ENCODE measurements at regions not wholly inside any gene's neighbourhood (a gene's known extent, or its start where the extent isn't known, plus 50 kb on each side); places are given as distances from the start of the nearest gene placed in this dataset.
"Not testable (repeated sequence)": the region's sequence is repeated elsewhere in the genome, so short reads cannot be mapped to it uniquely, and the experiment has no call there.

GRCh38 chr15:21774760-21775159 is 102.8 kb downstream of the POTEB start:
- not testable (repeated sequence) for DNase-seq

GRCh38 chr15:21766524-21766923 is 111.0 kb downstream of the POTEB start:
- DNase-seq, result not testable (repeated sequence)

- not testable (repeated sequence) for DNase-seq
Measured at GRCh38 chr15:21763756-21764155, 113.8 kb downstream of the POTEB start.

- DNase-seq, result peak; percentile 8
Measured at GRCh38 chr15:21760250-21761023, 117.1 kb downstream of the POTEB start.

GRCh38 chr15:21759401-21760165 is 118.0 kb downstream of the POTEB start:
- DNase-seq, result peak; percentile 13

GRCh38 chr15:21753838-21754237 is 123.7 kb downstream of the POTEB start:
- DNase-seq, result not testable (repeated sequence)

GRCh38 chr15:21752124-21752957 is 125.2 kb downstream of the POTEB start:
- peak; percentile 62 for DNase-seq

- not testable (repeated sequence) for DNase-seq
Measured at GRCh38 chr15:21749173-21749572, 128.4 kb downstream of the POTEB start.

GRCh38 chr15:21744245-21744915 is 133.2 kb downstream of the POTEB start:
- not testable (repeated sequence) for DNase-seq

- DNase-seq, result not testable (repeated sequence)
Measured at GRCh38 chr15:21742067-21742466, 135.5 kb downstream of the POTEB start.

GRCh38 chr15:21738003-21738402 is 139.5 kb downstream of the POTEB start:
- not testable (repeated sequence) for DNase-seq

GRCh38 chr15:21736443-21736842 is 141.1 kb downstream of the POTEB start:
- DNase-seq, result not testable (repeated sequence)

GRCh38 chr15:21735837-21736236 is 141.7 kb downstream of the POTEB start:
- not testable (repeated sequence) for DNase-seq

GRCh38 chr15:21735368-21735767 is 142.2 kb downstream of the POTEB start:
- not testable (repeated sequence) for DNase-seq

- DNase-seq, result not testable (repeated sequence)
Measured at GRCh38 chr15:21731496-21731895, 146.0 kb downstream of the POTEB start.

GRCh38 chr15:21730427-21731405 is 146.8 kb downstream of the POTEB start:
- not testable (repeated sequence) for DNase-seq

- not testable (repeated sequence) for DNase-seq
Measured at GRCh38 chr15:21724988-21725387, 152.5 kb downstream of the POTEB start.

- not testable (repeated sequence) for DNase-seq
Measured at GRCh38 chr15:21721115-21721514, 156.4 kb downstream of the POTEB start.

- DNase-seq, result not testable (repeated sequence)
Measured at GRCh38 chr15:21718779-21719178, 158.8 kb downstream of the POTEB start.

- DNase-seq, result not testable (repeated sequence)
Measured at GRCh38 chr15:21718108-21718507, 159.4 kb downstream of the POTEB start.

- DNase-seq, result not testable (repeated sequence)
Measured at GRCh38 chr15:21717661-21718060, 159.9 kb downstream of the POTEB start.
